Central memory CD8-positive, alpha-beta T cell (primary cell): ENCODE measurements at regions not wholly inside any gene's neighbourhood (a gene's known extent, or its start where the extent isn't known, plus 50 kb on each side); places are given as distances from the start of the nearest gene placed in this dataset.

Source experiments
- ATAC-seq: fragments of 150-1000 bp; cut with Tn5 transposase; replicated peaks from 2 replicates; pipeline ENCODE4 v1.10.0; 2022; ENCODE audit warnings: mild to moderate bottlenecking, moderate FRiP score, moderate number of reproducible peaks; ENCODE audit not compliant: poor library complexity, severe bottlenecking; ENCODE audit errors: extremely low read depth
- DNase-seq, 2 donors: peaks; one replicate each; pipeline ENCODE4 v3.0.0; 2021; ENCODE audit warnings: low spot score in 2 of 2
- H3K27ac Mint-ChIP-seq: one replicate; pipeline ENCODE4 v1.8.0; 2022; ENCODE audit warnings: low read depth, mild to moderate bottlenecking, moderate library complexity, mixed read lengths
- H3K27me3 Mint-ChIP-seq: one replicate; pipeline ENCODE4 v1.8.0; 2022; ENCODE audit warnings: mixed read lengths
- H3K36me3 Mint-ChIP-seq: one replicate; pipeline ENCODE4 v1.8.0; 2022; ENCODE audit warnings: mild to moderate bottlenecking, moderate library complexity, mixed read lengths; ENCODE audit not compliant: insufficient read depth
- H3K4me1 Mint-ChIP-seq: one replicate; pipeline ENCODE4 v1.8.0; 2022; ENCODE audit warnings: mixed read lengths
- H3K4me3 Mint-ChIP-seq: one replicate; pipeline ENCODE4 v1.8.0; 2022; ENCODE audit warnings: mild to moderate bottlenecking, moderate library complexity, mixed read lengths
- H3K9me3 Mint-ChIP-seq: one replicate; pipeline ENCODE4 v1.8.0; 2022; ENCODE audit warnings: mixed read lengths

DNA sequence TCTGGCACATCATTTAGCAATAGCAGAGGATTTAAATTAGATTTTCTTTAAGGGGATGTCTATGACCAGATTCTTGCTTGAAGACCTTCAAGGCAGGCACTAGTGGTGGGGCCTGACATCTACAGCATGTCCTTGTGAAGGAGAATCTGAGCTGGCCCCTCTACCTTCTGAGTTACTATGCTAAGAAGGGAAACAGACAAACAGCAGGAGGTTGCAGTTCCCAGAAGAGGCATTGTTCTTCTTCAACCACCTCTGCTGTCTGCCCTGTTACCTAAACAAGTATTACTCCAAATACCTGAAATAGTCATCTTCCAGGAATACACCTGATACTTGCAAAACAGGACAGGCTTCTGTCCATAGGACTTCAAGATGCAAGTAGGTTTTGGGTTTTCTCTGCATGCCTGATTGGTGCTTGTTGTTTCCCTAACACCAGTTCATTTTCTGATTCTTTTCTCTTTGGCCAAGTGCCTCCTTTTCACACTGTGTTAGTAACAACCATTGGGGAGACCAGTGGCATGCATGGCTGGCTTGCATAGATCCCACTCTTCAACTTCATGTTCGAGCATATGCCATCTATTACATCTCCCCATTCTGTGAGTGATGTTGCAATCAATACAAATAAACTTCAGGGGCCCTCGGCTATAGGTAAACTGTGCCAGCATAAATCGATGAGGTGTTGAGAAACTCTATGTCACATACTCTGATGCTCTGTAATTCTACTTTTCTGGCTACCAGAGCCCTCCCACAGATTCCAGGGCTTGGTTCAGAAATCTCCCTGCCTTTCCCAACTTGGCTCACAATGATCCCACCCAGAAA is 93.0 kb upstream of the DUSP10 start:
- Mint-ChIP-seq H3K27me3 (no peaks in the 10 kb centered on the region), H3K36me3 (peaks cover 11% of the 10 kb centered on the region), H3K4me1 (peaks cover 48% of the 10 kb centered on the region), H3K4me3 (no peak overlapping the region), H3K9me3 (no peaks in the 10 kb centered on the region), H3K27ac (no peak overlapping the region)
- no peak for ATAC-seq
- no peak for DNase-seq

DNA sequence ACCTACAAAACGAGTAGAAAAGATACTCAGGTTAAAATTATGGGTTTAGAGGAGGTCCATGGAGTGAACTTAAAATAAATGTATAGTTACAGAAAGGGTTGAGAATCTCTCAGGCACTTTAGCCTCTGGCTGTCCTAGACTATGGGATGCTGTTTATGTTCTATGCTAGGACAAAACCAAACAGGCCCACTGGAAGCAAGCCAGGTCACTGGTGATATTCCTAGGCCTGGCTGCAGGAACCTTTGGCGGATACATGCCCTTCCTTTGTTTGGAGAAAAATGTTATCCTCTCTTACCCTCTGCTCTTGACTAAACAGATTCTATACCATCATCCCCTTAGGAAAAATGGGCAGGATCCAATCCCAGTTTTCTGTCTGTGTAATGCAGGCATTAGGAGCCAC is 90.7 kb upstream of the DUSP10 start:
- no peak for DNase-seq
- H3K27me3 Mint-ChIP-seq, result no peaks in the 10 kb centered on the region
- H3K4me3 Mint-ChIP-seq, result no peak overlapping the region
- peaks cover 11% of the 10 kb centered on the region for H3K36me3 Mint-ChIP-seq
- no peak for ATAC-seq
- peaks cover 48% of the 10 kb centered on the region for H3K4me1 Mint-ChIP-seq
- H3K9me3 Mint-ChIP-seq, result no peaks in the 10 kb centered on the region
- no peak overlapping the region for H3K27ac Mint-ChIP-seq

DNA sequence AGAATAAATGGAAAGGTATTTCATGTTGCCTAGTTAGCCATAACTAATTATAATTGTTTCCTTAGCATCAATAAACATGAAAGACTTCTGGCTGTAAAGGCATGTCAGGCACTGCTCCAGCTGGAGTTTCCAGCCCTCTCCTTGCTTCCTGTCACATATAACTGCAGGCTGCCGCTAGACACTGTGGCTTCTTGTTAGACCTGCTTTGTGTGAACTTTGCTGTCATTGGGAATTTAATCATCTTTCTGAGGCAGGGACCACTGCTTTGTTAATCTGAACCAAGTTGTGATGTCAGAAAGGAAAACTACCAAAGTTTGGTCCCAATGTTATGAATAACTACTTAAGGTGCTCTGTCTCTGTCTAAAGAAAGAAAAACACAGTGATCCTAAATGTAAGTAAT is 90.3 kb upstream of the DUSP10 start:
- DNase-seq (no peak), ATAC-seq (no peak)
- Mint-ChIP-seq H3K9me3 (no peaks in the 10 kb centered on the region), H3K4me3 (no peak overlapping the region), H3K27me3 (no peaks in the 10 kb centered on the region), H3K4me1 (peaks cover 49% of the 10 kb centered on the region), H3K36me3 (peaks cover 11% of the 10 kb centered on the region), H3K27ac (peak overlapping the region; percentile 96)

DNA sequence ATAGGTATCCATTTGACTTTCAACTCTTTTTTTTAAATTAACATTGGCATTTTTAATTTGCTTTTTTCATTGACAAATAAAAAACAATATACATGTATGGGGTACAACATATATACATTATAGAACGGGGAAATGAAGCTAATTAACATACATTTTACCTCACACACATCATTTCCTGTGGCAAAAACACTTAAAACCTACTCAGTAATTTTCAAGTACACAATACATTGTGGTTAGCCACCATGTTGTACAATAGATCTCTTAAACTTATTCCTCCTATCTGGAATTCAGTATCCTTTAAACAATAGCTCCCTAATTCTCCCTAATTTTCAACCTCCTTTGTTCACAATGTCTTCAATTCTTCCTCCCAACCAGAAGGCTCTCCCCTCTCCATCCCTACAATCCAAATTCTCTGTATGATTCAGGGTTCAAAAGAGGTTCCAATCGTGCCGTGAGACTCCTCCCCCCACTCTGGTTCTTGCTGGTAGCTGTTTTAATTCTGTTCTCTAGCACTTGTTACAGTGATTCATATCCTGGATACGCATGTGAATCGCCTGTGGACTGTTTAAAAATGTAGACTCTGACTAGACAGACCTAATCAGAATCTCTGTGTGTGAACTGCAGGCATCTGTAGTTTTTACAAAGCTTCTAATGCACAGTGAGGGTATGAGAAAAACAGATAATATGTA is 87.6 kb upstream of the DUSP10 start:
- DNase-seq (peak in 1 of 2 donors; percentile 70), ATAC-seq (peak; percentile 96)
- peak overlapping the region; percentile 96 for H3K27ac Mint-ChIP-seq
- peak overlapping the region; percentile 60 for H3K4me3 Mint-ChIP-seq
- peaks cover 15% of the 10 kb centered on the region for H3K36me3 Mint-ChIP-seq
- H3K9me3 Mint-ChIP-seq, result peaks cover 13% of the 10 kb centered on the region
- H3K4me1 Mint-ChIP-seq, result peaks cover 63% of the 10 kb centered on the region
- H3K27me3 Mint-ChIP-seq, result no peaks in the 10 kb centered on the region

DNA sequence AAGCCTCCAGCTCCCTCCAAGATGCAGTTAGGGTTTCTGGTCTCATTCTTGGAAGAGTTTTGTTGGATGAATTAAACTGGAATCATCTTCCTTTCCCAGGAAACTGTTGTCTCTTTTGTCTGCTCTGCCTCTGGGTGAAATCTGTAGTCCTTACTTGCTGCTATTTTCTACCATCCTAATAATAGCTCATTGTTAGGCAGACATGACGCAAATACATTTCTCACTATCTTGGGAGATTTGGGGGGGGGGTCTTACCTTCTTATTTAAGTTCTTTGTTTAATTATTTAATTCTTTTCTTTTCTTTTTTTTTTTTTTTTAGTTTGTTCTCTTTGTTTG is 85.4 kb upstream of the DUSP10 start:
- H3K4me3 Mint-ChIP-seq, result no peak overlapping the region
- H3K9me3 Mint-ChIP-seq, result peaks cover 13% of the 10 kb centered on the region
- DNase-seq (no peak), ATAC-seq (no peak)
- peaks cover 58% of the 10 kb centered on the region for H3K4me1 Mint-ChIP-seq
- peaks cover 13% of the 10 kb centered on the region for H3K36me3 Mint-ChIP-seq
- no peaks in the 10 kb centered on the region for H3K27me3 Mint-ChIP-seq
- H3K27ac Mint-ChIP-seq, result peak overlapping the region; percentile 96

DNA sequence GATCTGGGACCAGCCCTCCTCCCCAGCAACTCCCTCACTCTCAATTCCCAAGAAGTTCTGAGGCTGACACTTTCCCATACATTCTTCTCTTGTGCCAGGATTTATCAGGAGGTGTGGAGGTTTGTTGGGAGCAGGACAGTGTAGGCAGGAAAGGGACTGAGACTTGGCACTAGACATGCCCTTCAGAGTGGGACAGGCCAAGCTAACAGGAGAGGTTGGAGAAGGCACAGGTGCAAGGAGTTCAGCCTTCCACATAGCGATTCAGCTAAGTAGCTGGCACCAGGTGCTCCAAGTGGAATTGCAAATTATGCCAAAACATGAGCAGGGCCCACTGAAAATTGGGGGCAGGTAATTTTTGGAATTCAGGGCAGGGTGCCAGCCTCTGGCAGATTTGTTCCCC is 83.0 kb upstream of the DUSP10 start:
- H3K36me3 Mint-ChIP-seq, result peaks cover 11% of the 10 kb centered on the region
- H3K4me1 Mint-ChIP-seq, result peaks cover 41% of the 10 kb centered on the region
- H3K27me3 Mint-ChIP-seq, result no peaks in the 10 kb centered on the region
- ATAC-seq (no peak), DNase-seq (no peak)
- peak overlapping the region; percentile 83 for H3K27ac Mint-ChIP-seq
- H3K9me3 Mint-ChIP-seq, result peaks cover 13% of the 10 kb centered on the region
- H3K4me3 Mint-ChIP-seq, result no peak overlapping the region

DNA sequence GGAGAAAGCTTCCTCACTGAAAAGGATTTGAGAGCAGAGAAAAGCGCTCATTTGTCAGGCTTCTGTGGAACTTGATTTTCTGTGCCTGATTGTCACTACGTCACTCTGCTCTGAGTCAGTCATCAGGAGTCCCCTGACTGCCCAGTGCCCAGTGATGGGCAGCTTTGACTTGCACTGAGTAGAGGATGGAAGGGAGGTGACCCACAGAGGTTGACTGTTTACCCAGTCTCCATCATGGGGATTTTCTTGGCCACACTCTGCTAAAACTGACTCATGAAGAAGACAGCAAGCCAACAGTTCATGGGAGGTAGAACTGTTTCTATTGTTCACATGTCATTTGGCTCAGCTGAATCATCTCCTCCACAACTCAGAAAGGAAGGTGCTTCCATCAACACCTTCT is 82.1 kb upstream of the DUSP10 start:
- ATAC-seq, result no peak
- no peak for DNase-seq
- H3K36me3 Mint-ChIP-seq, result peaks cover 6% of the 10 kb centered on the region
- H3K27ac Mint-ChIP-seq, result peak overlapping the region; percentile 83
- no peak overlapping the region for H3K4me3 Mint-ChIP-seq
- H3K9me3 Mint-ChIP-seq, result peaks cover 13% of the 10 kb centered on the region
- H3K27me3 Mint-ChIP-seq, result no peaks in the 10 kb centered on the region
- peaks cover 33% of the 10 kb centered on the region for H3K4me1 Mint-ChIP-seq

DNA sequence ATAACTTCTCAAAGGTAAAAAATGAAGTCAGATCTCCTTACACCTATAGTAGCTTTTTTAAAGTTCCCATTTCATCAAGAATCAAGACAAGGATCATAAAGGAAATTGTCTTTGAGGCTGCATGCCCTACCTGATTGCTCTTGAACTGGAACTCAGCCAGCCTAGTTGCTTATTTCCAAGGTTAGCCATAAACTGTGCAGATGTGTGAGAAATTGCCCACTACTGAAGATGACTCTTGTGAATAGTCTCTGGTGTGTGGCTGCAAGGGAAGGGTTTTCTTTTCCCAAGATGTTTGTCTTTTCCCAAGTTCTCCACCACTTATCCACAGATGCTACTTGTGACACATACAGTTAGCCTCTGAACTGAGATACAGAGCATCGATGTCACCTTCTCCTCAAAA is 81.7 kb upstream of the DUSP10 start:
- no peak overlapping the region for H3K4me3 Mint-ChIP-seq
- H3K36me3 Mint-ChIP-seq, result peaks cover 4% of the 10 kb centered on the region
- H3K27ac Mint-ChIP-seq, result no peak overlapping the region
- DNase-seq, result no peak
- H3K27me3 Mint-ChIP-seq, result no peaks in the 10 kb centered on the region
- H3K4me1 Mint-ChIP-seq, result peaks cover 28% of the 10 kb centered on the region
- no peak for ATAC-seq
- peaks cover 13% of the 10 kb centered on the region for H3K9me3 Mint-ChIP-seq

DNA sequence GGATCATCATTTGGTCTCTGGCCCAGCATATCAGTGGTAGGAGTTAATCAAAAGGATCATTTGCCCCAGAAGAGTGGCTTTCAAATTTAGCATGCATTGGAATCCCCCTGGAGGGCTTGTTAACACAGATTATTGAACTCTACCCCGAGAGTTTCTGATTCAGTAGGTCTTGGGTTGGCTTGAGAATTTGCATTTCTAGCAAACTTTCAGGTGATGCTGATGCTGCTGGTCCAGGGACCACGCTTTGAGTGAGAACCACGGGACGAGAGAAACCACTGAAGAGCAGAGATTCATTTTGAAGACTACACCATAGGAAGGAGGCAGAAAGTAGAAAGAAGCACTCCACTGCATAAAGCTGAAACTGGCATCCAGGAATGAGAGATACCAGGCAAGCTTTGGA is 81.3 kb upstream of the DUSP10 start:
- ATAC-seq, result no peak
- Mint-ChIP-seq H3K4me3 (no peak overlapping the region), H3K36me3 (peaks cover 4% of the 10 kb centered on the region), H3K4me1 (peaks cover 24% of the 10 kb centered on the region), H3K9me3 (peaks cover 13% of the 10 kb centered on the region), H3K27me3 (no peaks in the 10 kb centered on the region), H3K27ac (no peak overlapping the region)
- no peak for DNase-seq

DNA sequence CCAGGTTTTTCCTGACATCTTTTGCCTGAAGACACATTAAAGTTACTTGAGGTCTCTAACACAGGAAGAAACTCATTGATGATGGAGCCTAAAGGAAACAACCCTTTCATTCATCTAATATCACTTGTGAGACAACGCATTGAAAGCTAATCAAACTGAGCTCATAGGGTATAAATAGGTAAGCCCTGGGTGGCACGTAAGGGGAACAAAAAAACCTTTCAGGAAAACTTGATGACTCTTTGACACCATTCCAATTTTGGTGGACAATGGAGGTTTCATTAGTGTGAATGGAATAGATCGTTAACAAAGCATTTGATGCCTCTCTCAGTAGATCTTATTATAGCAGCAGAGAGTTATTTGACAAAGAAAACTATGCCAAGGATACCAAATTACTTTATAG is 80.7 kb upstream of the DUSP10 start:
- H3K27me3 Mint-ChIP-seq, result no peaks in the 10 kb centered on the region
- H3K4me1 Mint-ChIP-seq, result peaks cover 18% of the 10 kb centered on the region
- H3K4me3 Mint-ChIP-seq, result no peak overlapping the region
- ATAC-seq, result no peak
- H3K9me3 Mint-ChIP-seq, result peaks cover 13% of the 10 kb centered on the region
- H3K27ac Mint-ChIP-seq, result no peak overlapping the region
- H3K36me3 Mint-ChIP-seq, result peaks cover 4% of the 10 kb centered on the region
- DNase-seq, result no peak

DNA sequence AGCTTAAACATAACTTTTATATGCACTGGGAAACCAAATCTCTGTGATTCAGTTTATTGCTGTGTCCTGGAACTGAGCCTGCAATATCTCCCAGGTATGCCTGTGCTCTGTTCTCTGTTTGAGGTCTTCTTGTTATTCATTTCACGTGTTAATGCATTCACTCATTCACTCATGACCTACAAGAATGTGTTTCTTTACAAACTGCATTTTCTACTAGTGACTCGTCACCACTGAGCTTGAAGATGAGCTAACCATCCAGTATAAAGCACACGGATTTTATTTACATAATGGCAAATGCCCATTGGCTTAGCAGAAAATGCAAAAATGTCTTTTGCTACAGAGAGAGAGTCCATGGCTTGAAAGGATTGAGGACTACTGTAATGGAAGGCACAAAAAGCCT is 75.0 kb upstream of the DUSP10 start:
- Mint-ChIP-seq H3K9me3 (no peaks in the 10 kb centered on the region), H3K4me3 (no peak overlapping the region), H3K27me3 (no peaks in the 10 kb centered on the region), H3K4me1 (no peaks in the 10 kb centered on the region), H3K27ac (no peak overlapping the region), H3K36me3 (no peaks in the 10 kb centered on the region)
- ATAC-seq (no peak), DNase-seq (no peak)

DNA sequence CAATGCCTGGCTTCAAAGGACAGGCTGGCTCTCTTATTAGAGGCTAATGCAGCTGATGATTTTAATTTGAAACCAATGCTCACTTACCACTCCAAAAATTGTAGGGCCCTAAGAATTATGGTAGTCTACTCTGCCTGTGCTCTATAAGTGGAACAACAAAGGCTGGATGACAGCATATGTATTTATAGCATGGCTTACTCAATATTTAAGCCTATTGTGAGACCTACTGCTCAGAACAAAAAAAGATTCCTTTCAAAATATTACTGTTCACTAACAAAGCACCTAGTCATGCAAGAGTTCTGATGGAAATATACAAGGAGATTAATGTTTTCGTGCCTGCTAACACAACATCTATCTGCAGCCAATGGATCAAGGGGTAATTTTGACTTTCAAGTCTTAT is 73.8 kb upstream of the DUSP10 start:
- no peak for ATAC-seq
- Mint-ChIP-seq H3K4me1 (peaks cover 9% of the 10 kb centered on the region), H3K9me3 (no peaks in the 10 kb centered on the region), H3K36me3 (peaks cover 1% of the 10 kb centered on the region), H3K4me3 (no peak overlapping the region), H3K27ac (no peak overlapping the region), H3K27me3 (no peaks in the 10 kb centered on the region)
- no peak for DNase-seq

DNA sequence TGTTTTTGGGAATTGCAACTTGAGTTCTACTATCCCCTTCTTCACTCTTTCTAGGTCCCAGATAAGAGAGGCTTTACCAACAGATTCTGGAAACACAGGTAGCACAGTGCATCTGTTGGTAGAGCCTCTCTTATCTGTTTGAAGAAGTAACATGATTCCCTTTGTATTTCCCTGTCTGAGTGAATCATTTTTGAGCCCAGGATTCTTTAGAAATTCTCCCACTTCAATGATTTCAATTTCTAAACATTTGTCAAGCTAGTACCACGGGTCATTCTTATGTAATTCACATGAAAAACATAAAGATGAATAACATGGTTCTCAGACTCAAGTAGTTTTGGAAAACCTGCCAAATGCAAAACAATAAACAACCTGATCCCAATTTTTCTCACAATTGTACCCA is 72.0 kb upstream of the DUSP10 start:
- Mint-ChIP-seq H3K4me3 (no peak overlapping the region), H3K27me3 (no peaks in the 10 kb centered on the region), H3K27ac (no peak overlapping the region), H3K4me1 (peaks cover 27% of the 10 kb centered on the region), H3K36me3 (peaks cover 1% of the 10 kb centered on the region), H3K9me3 (no peaks in the 10 kb centered on the region)
- ATAC-seq (no peak), DNase-seq (no peak)
